Endothelial cell of umbilical vein (primary cell): ENCODE measurements at regions not wholly inside any gene's neighbourhood (a gene's known extent, or its start where the extent isn't known, plus 50 kb on each side); places are given as distances from the start of the nearest gene placed in this dataset.

Source experiments
- BruUV-seq: library from RNA; stranded (reverse); fragments of 400-500 nt; replicated peaks from 2 replicates; lab custom pipeline; 2021; lab: Mats Ljungman, UMichigan
- CTCF ChIA-PET: fragments of 300-600, 350-600 bp; sonication (Branson Sonifier 250); formaldehyde crosslinking; loops from one replicate; lab custom pipeline; 2021; ENCODE audit warnings: antibody characterized with exemption, inconsistent platforms; lab: Charles Lee
- POLR2A ChIA-PET: fragments of 300-600, 350-600 bp; sonication (Branson Sonifier 250); formaldehyde crosslinking; loops from one replicate; lab custom pipeline; 2021; ENCODE audit warnings: antibody characterized with exemption, inconsistent platforms; lab: Charles Lee
- DNase-seq: peaks from one replicate; pipeline ENCODE4 v3.0.0-alpha.2; 2011; ENCODE audit warnings: low read depth, low spot score
- FAIRE-seq: peaks from 2 replicates; lab custom pipeline; 2011; peaks lifted over from hg19 to GRCh38; lab: Jason Lieb, UNC
- H2AFZ ChIP-seq: 2 replicates; pipeline ENCODE4 v1.6.0; 2012; ENCODE audit warnings: low read depth, low read length, control low read depth, inconsistent platforms
- H3K27ac ChIP-seq: 2 replicates; pipeline ENCODE4 v1.5.1; 2011; ENCODE audit warnings: low read depth, mild to moderate bottlenecking, control low read depth, low read length, moderate library complexity; ENCODE audit not compliant: insufficient read depth
- H3K27me3 ChIP-seq, 2 experiments: 2 replicates each; pipeline versions ENCODE4 v1.6.0 to v1.6.1; 2011; ENCODE audit warnings: low read length in 2 of 2, mixed read lengths in 1 of 2; ENCODE audit not compliant: control insufficient read depth in 2 of 2, insufficient read depth in 2 of 2
- H3K36me3 ChIP-seq, 2 experiments: 2 replicates in 1 of 2; 3 replicates in 1 of 2; pipeline ENCODE4 v1.5.1; 2011; ENCODE audit warnings: low read length in 2 of 2, mild to moderate bottlenecking in 1 of 2, moderate library complexity in 1 of 2; ENCODE audit not compliant: control insufficient read depth in 2 of 2, insufficient read depth in 2 of 2; ENCODE audit errors: extremely low read depth in 1 of 2
- H3K4me1 ChIP-seq: 3 replicates; pipeline ENCODE4 v1.5.1; 2011; ENCODE audit warnings: mild to moderate bottlenecking, low read length; ENCODE audit not compliant: control insufficient read depth, insufficient read depth; ENCODE audit errors: extremely low read depth
- H3K4me2 ChIP-seq: 2 replicates; pipeline ENCODE4 v1.6.1; 2011; ENCODE audit warnings: low read length, control low read depth, mixed read lengths; ENCODE audit not compliant: insufficient read depth
- H3K4me3 ChIP-seq, 3 experiments: fragments of 200-600 bp in 1 of 3; sonication (generic), shearing (Covaris generic) in 1 of 3; replicated peaks in 1 of 3; 2 replicates each; pipeline ENCODE4 v1.5.1; 2011 to 2016; ENCODE audit warnings: control low read depth in 3 of 3, low read length in 3 of 3, mild to moderate bottlenecking in 2 of 3, inconsistent platforms in 1 of 3, low read depth in 1 of 3, moderate library complexity in 1 of 3; ENCODE audit not compliant: insufficient read depth in 1 of 3
- H3K79me2 ChIP-seq: 2 replicates; pipeline ENCODE4 v1.6.0; 2012; ENCODE audit warnings: low read length, inconsistent platforms; ENCODE audit not compliant: control insufficient read depth, insufficient read depth
- H3K9ac ChIP-seq: replicated peaks from 2 replicates; pipeline ENCODE3; 2011; ENCODE audit warnings: low read length, control low read depth; ENCODE audit not compliant: insufficient read depth; ENCODE audit errors: extremely low read depth
- H3K9me1 ChIP-seq: replicated peaks from 3 replicates; pipeline ENCODE4 v1.6.0; 2011; ENCODE audit warnings: mild to moderate bottlenecking, low read length; ENCODE audit not compliant: control insufficient read depth, insufficient read depth; ENCODE audit errors: extremely low read depth
- H3K9me3 ChIP-seq: replicated peaks from 2 replicates; pipeline ENCODE4 v1.5.1; 2012; ENCODE audit warnings: low read length, inconsistent platforms; ENCODE audit not compliant: control insufficient read depth, insufficient read depth
- H4K20me1 ChIP-seq: replicated peaks from 2 replicates; pipeline ENCODE3; 2011; ENCODE audit warnings: mild to moderate bottlenecking, low read length; ENCODE audit not compliant: control insufficient read depth, insufficient read depth; ENCODE audit errors: extremely low read depth
- FOS ChIP-seq: IDR thresholded peaks from 2 replicates; pipeline ENCODE4 v1.6.1; 2011; ENCODE audit warnings: mild to moderate bottlenecking, low read length, moderate library complexity, borderline replicate concordance; ENCODE audit not compliant: insufficient read depth
- GATA2 ChIP-seq: IDR thresholded peaks from 2 replicates; pipeline ENCODE4 v1.7.0; 2011; ENCODE audit warnings: low read depth, mild to moderate bottlenecking, moderate library complexity, mixed read lengths, low read length; ENCODE audit not compliant: insufficient read length, insufficient read depth
- JUN ChIP-seq: IDR thresholded peaks from 2 replicates; pipeline ENCODE4 v1.6.1; 2011; ENCODE audit warnings: borderline replicate concordance, low read depth; ENCODE audit not compliant: insufficient read length, insufficient read depth
- MYC ChIP-seq: IDR thresholded peaks from one replicate; pipeline ENCODE4 v1.6.1; 2011; ENCODE audit warnings: mild to moderate bottlenecking, low read depth, low read length
- POLR2A ChIP-seq: IDR thresholded peaks from 2 replicates; pipeline ENCODE4 v1.6.1; 2012; ENCODE audit warnings: low read depth, mild to moderate bottlenecking, control low read depth, low read length
- POLR2AphosphoS5 ChIP-seq: IDR thresholded peaks from 2 replicates; pipeline ENCODE4 v1.6.1; 2012; ENCODE audit warnings: low read depth, mild to moderate bottlenecking, control low read depth, low read length, moderate library complexity; ENCODE audit not compliant: insufficient read depth
- dilution Hi-C: fragments of 300-500 bp; cut with MboI; formaldehyde crosslinking; loops from one replicate; pipeline ENCODE4 v1.15.0; 2019; ENCODE audit warnings: low sequenced_read_pairs; ENCODE audit not compliant: extremely low pct_ligation_motif_present
- intact Hi-C: fragments of 100-400 bp; cut with micrococcal nuclease; formaldehyde crosslinking; loops from one replicate; pipeline ENCODE4 v1.10.0; 2022
- TF ChIP-seq, protein P1 (sequence below), 2 donors: IDR thresholded peaks; 1 replicate in 1 of 2; 2 replicates in 1 of 2; pipeline ENCODE4 v1.5.1; 2011; ENCODE audit warnings: low read length in 2 of 2, mild to moderate bottlenecking in 2 of 2, moderate library complexity in 2 of 2, control low read depth in 1 of 2, inconsistent platforms in 1 of 2, low read depth in 1 of 2; ENCODE audit not compliant: insufficient read depth in 1 of 2; ENCODE audit errors: extremely low read depth in 1 of 2

DNA sequence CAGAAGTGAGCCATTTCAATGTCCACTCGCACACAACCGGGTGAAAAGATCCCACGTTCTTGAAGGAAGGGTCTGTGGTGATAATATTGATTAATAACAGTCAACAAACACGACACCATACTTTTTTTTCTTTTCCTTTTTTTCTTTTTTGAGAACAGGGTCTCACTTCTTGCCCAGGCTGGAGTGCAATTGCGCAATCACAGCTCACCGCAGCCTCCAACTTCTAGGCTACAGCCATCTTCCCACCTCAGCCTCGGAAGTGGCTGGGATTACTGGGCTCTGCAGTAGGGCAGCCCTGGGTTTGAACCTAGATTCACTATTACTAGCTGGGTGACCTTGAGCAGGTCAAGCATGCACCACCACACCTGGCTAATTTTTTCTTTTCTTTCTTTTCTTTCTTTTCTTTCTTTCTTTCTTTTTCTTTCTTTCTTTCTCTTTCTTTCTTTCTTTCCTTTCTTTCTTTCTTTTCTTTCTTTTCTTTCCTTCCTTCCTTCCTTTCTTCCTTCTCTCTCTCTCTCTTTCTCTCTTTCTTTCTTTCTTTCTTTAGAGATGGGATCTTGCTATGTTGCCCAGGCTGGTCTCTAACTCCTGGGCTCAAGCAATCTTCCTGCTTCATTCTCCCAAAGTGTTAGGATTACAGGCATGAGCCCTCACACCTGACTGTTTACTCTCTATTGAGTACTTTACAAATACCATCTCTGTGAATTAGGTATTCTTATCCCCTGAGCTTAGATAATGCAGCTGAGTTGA is 123.9 kb downstream of the SNX5 start:
- intact Hi-C loops, result no loop called here
- no peaks in the 10 kb centered on the region for H3K9me3 ChIP-seq
- no peak overlapping the region for H3K4me3 ChIP-seq
- dilution Hi-C loops, result no loop called here
- H3K9ac ChIP-seq, result no peak overlapping the region
- no TSS peak for BruUV-seq
- H3K27me3 ChIP-seq, result no peaks in the 10 kb centered on the region
- no peaks in the 10 kb centered on the region for H3K36me3 ChIP-seq
- H2AFZ ChIP-seq, result no peak overlapping the region
- POLR2A ChIA-PET, result no interaction called here
- no peak for DNase-seq
- peaks cover 30% of the 10 kb centered on the region for H3K4me1 ChIP-seq
- TF ChIP-seq POLR2AphosphoS5 (no peak), FOS (no peak), MYC (no peak), JUN (no peak), POLR2A (no peak), GATA2 (no peak)
- TF ChIP-seq, protein P1, sequence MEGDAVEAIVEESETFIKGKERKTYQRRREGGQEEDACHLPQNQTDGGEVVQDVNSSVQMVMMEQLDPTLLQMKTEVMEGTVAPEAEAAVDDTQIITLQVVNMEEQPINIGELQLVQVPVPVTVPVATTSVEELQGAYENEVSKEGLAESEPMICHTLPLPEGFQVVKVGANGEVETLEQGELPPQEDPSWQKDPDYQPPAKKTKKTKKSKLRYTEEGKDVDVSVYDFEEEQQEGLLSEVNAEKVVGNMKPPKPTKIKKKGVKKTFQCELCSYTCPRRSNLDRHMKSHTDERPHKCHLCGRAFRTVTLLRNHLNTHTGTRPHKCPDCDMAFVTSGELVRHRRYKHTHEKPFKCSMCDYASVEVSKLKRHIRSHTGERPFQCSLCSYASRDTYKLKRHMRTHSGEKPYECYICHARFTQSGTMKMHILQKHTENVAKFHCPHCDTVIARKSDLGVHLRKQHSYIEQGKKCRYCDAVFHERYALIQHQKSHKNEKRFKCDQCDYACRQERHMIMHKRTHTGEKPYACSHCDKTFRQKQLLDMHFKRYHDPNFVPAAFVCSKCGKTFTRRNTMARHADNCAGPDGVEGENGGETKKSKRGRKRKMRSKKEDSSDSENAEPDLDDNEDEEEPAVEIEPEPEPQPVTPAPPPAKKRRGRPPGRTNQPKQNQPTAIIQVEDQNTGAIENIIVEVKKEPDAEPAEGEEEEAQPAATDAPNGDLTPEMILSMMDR (IDR thresholded peaks at IDR 0.05; ENCODE audit: extremely low read depth in 1 of 2, insufficient read depth in 1 of 2, low read depth in 1 of 2, low read length in 2 of 2), result no peak
- H3K4me2 ChIP-seq, result no peak overlapping the region
- FAIRE-seq, result peak; percentile 42
- H4K20me1 ChIP-seq, result no peaks in the 10 kb centered on the region
- no peaks in the 10 kb centered on the region for H3K79me2 ChIP-seq
- H3K9me1 ChIP-seq, result no peaks in the 10 kb centered on the region
- CTCF ChIA-PET, result interaction anchor here (1.2 kb wide), 2 partner anchors 11 to 162 kb away, joined by 4 to 6 read pairs; partner anchors contain the start of gene RRBP1
- H3K27ac ChIP-seq, result no peak overlapping the region
